ENCODE measurements at regions not wholly inside any gene's neighbourhood (a gene's known extent, or its start where the extent isn't known, plus 50 kb on each side); places are given as distances from the start of the nearest gene placed in this dataset.
A peak's percentile ranks its signal among the peaks of the same experiment; 100 is the strongest.

GRCh38 chr1:119225831-119226230 is 85.4 kb upstream of the WARS2 start:
- CTCF ChIA-PET (ENCODE audit: low intra/inter-chr PET ratio), result no interaction called here
- H3K4me3 ChIP-seq, result no peak overlapping the region
- DNase-seq (ENCODE audit: extremely low read depth in 1 of 4, low spot score in 3 of 4), result no peak
- no peak; the same call in 2 of the 3 replicates for ATAC-seq
- H3K27me3 ChIP-seq (ENCODE audit: control insufficient read depth in 2 of 2, insufficient read depth in 2 of 2, low read length in 2 of 2), result no peaks in the 10 kb centered on the region; a peak in 1 of 5 replicates
- no peaks in the 10 kb centered on the region for H4K20me1 ChIP-seq (replicated peaks; ENCODE audit: control insufficient read depth, insufficient read depth, low read length)
- in situ Hi-C loops (cut with MboI), result no loop called here
- TF ChIP-seq CBX5 (IDR thresholded peaks at IDR 0.05; ENCODE audit: borderline replicate concordance, low read depth) (no peak), RAD21 (CRISPR knock-in tag; conservative IDR thresholded peaks at IDR 0.05 in 1 of 2, IDR thresholded peaks at IDR 0.05 in 1 of 2) (0 out of 4 replicates have a peak, but pooled peaks of 1 of the 2 experiments have one; percentile 13), NFXL1 (CRISPR knock-in tag; IDR thresholded peaks at IDR 0.05) (no peak), MAFK (IDR thresholded peaks at IDR 0.05; ENCODE audit: low read length) (no peak), CTCF (IDR thresholded peaks at IDR 0.05 in 2 of 3, conservative IDR thresholded peaks at IDR 0.05 in 1 of 3; ENCODE audit: insufficient read depth in 2 of 3, low read depth in 1 of 3, low read length in 3 of 3) (peak; percentile 16 to 26 (median 20); a peak in 2 of 6 replicates), HEY1 (CRISPR knock-in tag; IDR thresholded peaks at IDR 0.05; ENCODE audit: borderline replicate concordance) (no peak), NFE2L1 (tag; IDR thresholded peaks at IDR 0.05; ENCODE audit: borderline replicate concordance, low read depth) (no peak)
- TF ChIP-seq, protein P1, sequence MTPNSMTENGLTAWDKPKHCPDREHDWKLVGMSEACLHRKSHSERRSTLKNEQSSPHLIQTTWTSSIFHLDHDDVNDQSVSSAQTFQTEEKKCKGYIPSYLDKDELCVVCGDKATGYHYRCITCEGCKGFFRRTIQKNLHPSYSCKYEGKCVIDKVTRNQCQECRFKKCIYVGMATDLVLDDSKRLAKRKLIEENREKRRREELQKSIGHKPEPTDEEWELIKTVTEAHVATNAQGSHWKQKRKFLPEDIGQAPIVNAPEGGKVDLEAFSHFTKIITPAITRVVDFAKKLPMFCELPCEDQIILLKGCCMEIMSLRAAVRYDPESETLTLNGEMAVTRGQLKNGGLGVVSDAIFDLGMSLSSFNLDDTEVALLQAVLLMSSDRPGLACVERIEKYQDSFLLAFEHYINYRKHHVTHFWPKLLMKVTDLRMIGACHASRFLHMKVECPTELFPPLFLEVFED (CRISPR knock-in tag; conservative IDR thresholded peaks at IDR 0.05), result no peak
- intact Hi-C loops (cut with micrococcal nuclease), result no loop called here
- no peaks in the 10 kb centered on the region for H3K9me1 ChIP-seq (ENCODE audit: control insufficient read depth, insufficient read depth, low read length)
- FAIRE-seq, result no peak
- H2AFZ ChIP-seq (ENCODE audit: low read depth, low read length), result no peak overlapping the region
- H3K4me1 ChIP-seq (replicated peaks in 1 of 2; ENCODE audit: control insufficient read depth in 2 of 2, insufficient read depth in 2 of 2, low read length in 2 of 2), result no peaks in the 10 kb centered on the region
- no TSS peak for BruUV-seq (replicated peaks)
- H3K79me2 ChIP-seq (ENCODE audit: control insufficient read depth, insufficient read depth, low read length), result no peaks in the 10 kb centered on the region
- no peaks in the 10 kb centered on the region for H3K9me3 ChIP-seq (replicated peaks; ENCODE audit: control insufficient read depth, insufficient read depth, low read depth, low read length)
- H3K4me2 ChIP-seq (ENCODE audit: insufficient read depth, low read length), result no peak overlapping the region
- 25% methylated on average over 2 of the region's 2 CpGs for WGBS (ENCODE audit: insufficient coverage, low coverage, missing lambda C conversion rate)
- H3K9ac ChIP-seq (ENCODE audit: insufficient read depth in 1 of 2, low read depth in 2 of 2, low read length in 2 of 2), result no peak overlapping the region
- no peaks in the 10 kb centered on the region for H3K36me3 ChIP-seq (ENCODE audit: control insufficient read depth, insufficient read depth, low read length)
- H3K27ac ChIP-seq (ENCODE audit: extremely low read depth, low read depth, low read length), result no peak overlapping the region
- POLR2A ChIA-PET, result no interaction called here
